Neural cell (in vitro differentiated cells): ENCODE measurements at regions not wholly inside any gene's neighbourhood (a gene's known extent, or its start where the extent isn't known, plus 50 kb on each side); places are given as distances from the start of the nearest gene placed in this dataset.
"Not testable (repeated sequence)": the region's sequence is repeated elsewhere in the genome, so short reads cannot be mapped to it uniquely, and the experiment has no call there.

Experiments used
- H2AFZ ChIP-seq: fragments of 200-600, 300-800 bp; sonication (generic), shearing (Covaris generic); 2 replicates; pipeline ENCODE4 v1.6.0; 2014; ENCODE audit warnings: low read depth, mild to moderate bottlenecking, antibody characterized with exemption, low read length, moderate library complexity
- H3F3A ChIP-seq: fragments of 200-600 bp; shearing (Covaris generic); 2 replicates; pipeline ENCODE4 v1.6.1; 2016; ENCODE audit warnings: mild to moderate bottlenecking, moderate library complexity, mixed read lengths, antibody characterized with exemption, low read length; ENCODE audit not compliant: insufficient read depth, poor library complexity, severe bottlenecking
- H3K27ac ChIP-seq: fragments of 200-600, 300-800 bp; sonication (generic), shearing (Covaris generic); 2 replicates; pipeline ENCODE4 v1.5.1; 2014; ENCODE audit warnings: mild to moderate bottlenecking, low read length, moderate library complexity
- H3K27me3 ChIP-seq: fragments of 300-800, 200-600 bp; sonication (generic), shearing (Covaris generic); 2 replicates; pipeline ENCODE4 v1.6.0; 2014; ENCODE audit warnings: mild to moderate bottlenecking, low read depth, low read length, moderate library complexity; ENCODE audit not compliant: insufficient read depth
- H3K36me3 ChIP-seq: fragments of 300-800, 200-600 bp; sonication (generic), shearing (Covaris generic); 2 replicates; pipeline ENCODE4 v1.5.1; 2014; ENCODE audit warnings: mild to moderate bottlenecking, antibody characterized with exemption, low read length, moderate library complexity; ENCODE audit not compliant: insufficient read depth
- H3K4me2 ChIP-seq: fragments of 300-800, 200-600 bp; sonication (generic), shearing (Covaris generic); 2 replicates; pipeline ENCODE4 v1.6.0; 2014; ENCODE audit warnings: mild to moderate bottlenecking, low read length
- H3K4me3 ChIP-seq: fragments of 300-800, 200-600 bp; sonication (generic), shearing (Covaris generic); 2 replicates; pipeline ENCODE4 v1.5.1; 2014; ENCODE audit warnings: mild to moderate bottlenecking, low read length, moderate library complexity
- H3K79me2 ChIP-seq: fragments of 200-600 bp; shearing (Covaris generic); replicated peaks from 2 replicates; pipeline ENCODE4 v1.6.0; 2014; ENCODE audit warnings: mild to moderate bottlenecking, low read length, moderate library complexity; ENCODE audit not compliant: insufficient read depth
- H3K9ac ChIP-seq: fragments of 300-800, 200-600 bp; sonication (generic), shearing (Covaris generic); 2 replicates; pipeline ENCODE4 v1.6.1; 2016; ENCODE audit warnings: mild to moderate bottlenecking, low read length, mixed read lengths
- H3K9me2 ChIP-seq: fragments of 200-600 bp; shearing (Covaris generic); 2 replicates; pipeline ENCODE4 v1.6.1; 2016; ENCODE audit warnings: mild to moderate bottlenecking, low read length, mixed read lengths; ENCODE audit not compliant: insufficient read depth
- H3K9me3 ChIP-seq: fragments of 200-600, 300-800 bp; sonication (generic), shearing (Covaris generic); 2 replicates; pipeline ENCODE4 v1.6.1; 2016; ENCODE audit warnings: mild to moderate bottlenecking, mixed run types, low read length, moderate library complexity, mixed read lengths
- H4K20me1 ChIP-seq: fragments of 200-600 bp; shearing (Covaris generic); 2 replicates; pipeline ENCODE4 v1.6.1; 2016; ENCODE audit warnings: mild to moderate bottlenecking, mixed run types; ENCODE audit not compliant: insufficient read depth
- EP300 ChIP-seq: fragments of 450-650 bp; conservative IDR thresholded peaks from 2 replicates; pipeline ENCODE4 v1.6.1; 2014; ENCODE audit warnings: antibody characterized with exemption, mild to moderate bottlenecking, moderate library complexity; ENCODE audit not compliant: poor library complexity, severe bottlenecking
- EZH2 ChIP-seq: fragments of 200-600, 300-800 bp; shearing (Covaris generic), sonication (generic); IDR thresholded peaks from 2 replicates; pipeline ENCODE4 v1.6.1; 2014; ENCODE audit warnings: antibody characterized with exemption, low read length, borderline replicate concordance, mild to moderate bottlenecking; ENCODE audit not compliant: insufficient read depth, poor library complexity, severe bottlenecking
- MXI1 ChIP-seq: fragments of 450-650 bp; conservative IDR thresholded peaks from 2 replicates; pipeline ENCODE4 v1.6.1; 2014; ENCODE audit warnings: antibody characterized with exemption, mild to moderate bottlenecking; ENCODE audit not compliant: poor library complexity, severe bottlenecking
- POLR2AphosphoS5 ChIP-seq: IDR thresholded peaks from 2 replicates; pipeline ENCODE4 v1.6.1; 2012
- RAD21 ChIP-seq: fragments of 450-650 bp; conservative IDR thresholded peaks from 2 replicates; pipeline ENCODE4 v1.6.1; 2014; ENCODE audit warnings: antibody characterized with exemption, mild to moderate bottlenecking, moderate library complexity
- SMC3 ChIP-seq: fragments of 450-650 bp; conservative IDR thresholded peaks from 2 replicates; pipeline ENCODE4 v1.6.1; 2014; ENCODE audit warnings: antibody characterized with exemption, mild to moderate bottlenecking, moderate library complexity; ENCODE audit not compliant: poor library complexity
- TAF1 ChIP-seq: IDR thresholded peaks from 2 replicates; pipeline ENCODE4 v1.6.1; 2012; ENCODE audit warnings: low read depth
- TF ChIP-seq, protein P1 (sequence below): IDR thresholded peaks from 2 replicates; pipeline ENCODE4 v1.6.1; 2012; ENCODE audit warnings: borderline replicate concordance
- TF ChIP-seq, protein P2 (sequence below): fragments of 450-650 bp; IDR thresholded peaks from 2 replicates; pipeline ENCODE4 v1.5.1; 2014; ENCODE audit warnings: antibody characterized with exemption, mild to moderate bottlenecking, moderate library complexity; ENCODE audit not compliant: poor library complexity, severe bottlenecking

DNA sequence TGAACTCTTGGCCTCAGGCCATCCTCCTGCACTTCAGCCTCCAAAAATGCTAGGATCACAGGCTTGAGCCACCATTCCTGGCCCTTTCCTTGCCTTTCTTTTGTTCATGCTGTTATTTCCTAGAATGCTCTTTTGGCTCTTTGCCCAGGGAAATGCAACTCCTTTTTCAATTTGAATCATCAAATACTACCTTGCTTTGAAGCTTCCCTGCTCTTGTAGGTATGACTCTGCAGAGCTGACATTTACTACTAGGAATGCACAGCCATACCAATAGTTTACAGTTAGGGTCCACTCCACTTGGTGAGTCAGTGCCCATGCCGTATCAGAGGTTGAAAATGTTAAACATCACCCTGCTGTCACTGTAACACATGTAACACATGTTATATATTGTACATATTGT lies 107.0 kb upstream of the CRY1 start:
- no peaks in the 10 kb centered on the region for H4K20me1 ChIP-seq
- H3K27ac ChIP-seq, result no peak overlapping the region
- TF ChIP-seq RAD21 (no peak), TAF1 (no peak), SMC3 (no peak), POLR2AphosphoS5 (no peak), EP300 (no peak), MXI1 (no peak), EZH2 (no peak)
- TF ChIP-seq, protein P1, sequence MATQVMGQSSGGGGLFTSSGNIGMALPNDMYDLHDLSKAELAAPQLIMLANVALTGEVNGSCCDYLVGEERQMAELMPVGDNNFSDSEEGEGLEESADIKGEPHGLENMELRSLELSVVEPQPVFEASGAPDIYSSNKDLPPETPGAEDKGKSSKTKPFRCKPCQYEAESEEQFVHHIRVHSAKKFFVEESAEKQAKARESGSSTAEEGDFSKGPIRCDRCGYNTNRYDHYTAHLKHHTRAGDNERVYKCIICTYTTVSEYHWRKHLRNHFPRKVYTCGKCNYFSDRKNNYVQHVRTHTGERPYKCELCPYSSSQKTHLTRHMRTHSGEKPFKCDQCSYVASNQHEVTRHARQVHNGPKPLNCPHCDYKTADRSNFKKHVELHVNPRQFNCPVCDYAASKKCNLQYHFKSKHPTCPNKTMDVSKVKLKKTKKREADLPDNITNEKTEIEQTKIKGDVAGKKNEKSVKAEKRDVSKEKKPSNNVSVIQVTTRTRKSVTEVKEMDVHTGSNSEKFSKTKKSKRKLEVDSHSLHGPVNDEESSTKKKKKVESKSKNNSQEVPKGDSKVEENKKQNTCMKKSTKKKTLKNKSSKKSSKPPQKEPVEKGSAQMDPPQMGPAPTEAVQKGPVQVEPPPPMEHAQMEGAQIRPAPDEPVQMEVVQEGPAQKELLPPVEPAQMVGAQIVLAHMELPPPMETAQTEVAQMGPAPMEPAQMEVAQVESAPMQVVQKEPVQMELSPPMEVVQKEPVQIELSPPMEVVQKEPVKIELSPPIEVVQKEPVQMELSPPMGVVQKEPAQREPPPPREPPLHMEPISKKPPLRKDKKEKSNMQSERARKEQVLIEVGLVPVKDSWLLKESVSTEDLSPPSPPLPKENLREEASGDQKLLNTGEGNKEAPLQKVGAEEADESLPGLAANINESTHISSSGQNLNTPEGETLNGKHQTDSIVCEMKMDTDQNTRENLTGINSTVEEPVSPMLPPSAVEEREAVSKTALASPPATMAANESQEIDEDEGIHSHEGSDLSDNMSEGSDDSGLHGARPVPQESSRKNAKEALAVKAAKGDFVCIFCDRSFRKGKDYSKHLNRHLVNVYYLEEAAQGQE, result no peak
- TF ChIP-seq, protein P2, sequence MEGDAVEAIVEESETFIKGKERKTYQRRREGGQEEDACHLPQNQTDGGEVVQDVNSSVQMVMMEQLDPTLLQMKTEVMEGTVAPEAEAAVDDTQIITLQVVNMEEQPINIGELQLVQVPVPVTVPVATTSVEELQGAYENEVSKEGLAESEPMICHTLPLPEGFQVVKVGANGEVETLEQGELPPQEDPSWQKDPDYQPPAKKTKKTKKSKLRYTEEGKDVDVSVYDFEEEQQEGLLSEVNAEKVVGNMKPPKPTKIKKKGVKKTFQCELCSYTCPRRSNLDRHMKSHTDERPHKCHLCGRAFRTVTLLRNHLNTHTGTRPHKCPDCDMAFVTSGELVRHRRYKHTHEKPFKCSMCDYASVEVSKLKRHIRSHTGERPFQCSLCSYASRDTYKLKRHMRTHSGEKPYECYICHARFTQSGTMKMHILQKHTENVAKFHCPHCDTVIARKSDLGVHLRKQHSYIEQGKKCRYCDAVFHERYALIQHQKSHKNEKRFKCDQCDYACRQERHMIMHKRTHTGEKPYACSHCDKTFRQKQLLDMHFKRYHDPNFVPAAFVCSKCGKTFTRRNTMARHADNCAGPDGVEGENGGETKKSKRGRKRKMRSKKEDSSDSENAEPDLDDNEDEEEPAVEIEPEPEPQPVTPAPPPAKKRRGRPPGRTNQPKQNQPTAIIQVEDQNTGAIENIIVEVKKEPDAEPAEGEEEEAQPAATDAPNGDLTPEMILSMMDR, result no peak
- no peak overlapping the region for H3K4me2 ChIP-seq
- H3F3A ChIP-seq, result no peaks in the 10 kb centered on the region
- no peaks in the 10 kb centered on the region for H3K9me3 ChIP-seq
- no peak overlapping the region for H2AFZ ChIP-seq
- no peak overlapping the region for H3K9ac ChIP-seq
- no peaks in the 10 kb centered on the region for H3K79me2 ChIP-seq
- H3K36me3 ChIP-seq, result no peaks in the 10 kb centered on the region
- no peak overlapping the region for H3K4me3 ChIP-seq
- H3K9me2 ChIP-seq, result no peaks in the 10 kb centered on the region
- no peaks in the 10 kb centered on the region for H3K27me3 ChIP-seq

DNA sequence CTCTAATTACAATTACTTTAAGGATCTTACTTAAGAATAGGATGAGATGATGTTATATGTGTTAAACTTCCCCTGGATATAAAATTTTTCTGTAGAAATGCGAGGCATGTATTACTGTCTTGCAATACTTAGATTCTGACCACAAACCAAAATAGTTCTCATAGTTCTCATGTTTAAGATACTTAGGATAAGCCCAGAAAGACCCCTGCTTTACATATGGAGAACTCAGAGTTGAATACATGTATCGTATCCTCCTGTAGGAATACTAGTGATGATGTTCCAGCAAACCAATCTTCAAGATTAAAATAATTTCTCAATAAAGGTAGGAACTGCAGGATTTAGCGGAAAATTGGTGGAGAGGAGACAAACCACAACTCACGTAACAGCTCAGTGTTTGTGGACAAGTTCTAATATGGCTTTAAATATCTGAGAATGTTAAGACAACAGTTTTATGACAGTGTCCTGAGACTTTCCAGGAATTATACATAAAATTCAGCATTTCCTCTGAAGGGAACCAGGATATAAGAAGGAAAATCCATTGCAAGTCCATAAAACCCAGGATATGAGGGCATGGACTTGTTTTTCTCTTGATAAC lies 114.7 kb upstream of the CRY1 start:
- H3K79me2 ChIP-seq, result no peaks in the 10 kb centered on the region
- H3K9me2 ChIP-seq, result no peaks in the 10 kb centered on the region
- TF ChIP-seq MXI1 (no peak), SMC3 (no peak), EP300 (no peak), POLR2AphosphoS5 (no peak), RAD21 (no peak), TAF1 (no peak), EZH2 (no peak)
- TF ChIP-seq, protein P2, result no peak
- TF ChIP-seq, protein P1, result no peak
- no peaks in the 10 kb centered on the region for H3K27me3 ChIP-seq
- H3K27ac ChIP-seq, result no peak overlapping the region
- H3K9me3 ChIP-seq, result no peaks in the 10 kb centered on the region
- no peak overlapping the region for H3K9ac ChIP-seq
- no peaks in the 10 kb centered on the region for H3K36me3 ChIP-seq
- no peaks in the 10 kb centered on the region for H4K20me1 ChIP-seq
- no peak overlapping the region for H3K4me2 ChIP-seq
- H3F3A ChIP-seq, result no peaks in the 10 kb centered on the region
- no peak overlapping the region for H3K4me3 ChIP-seq
- H2AFZ ChIP-seq, result no peak overlapping the region

DNA sequence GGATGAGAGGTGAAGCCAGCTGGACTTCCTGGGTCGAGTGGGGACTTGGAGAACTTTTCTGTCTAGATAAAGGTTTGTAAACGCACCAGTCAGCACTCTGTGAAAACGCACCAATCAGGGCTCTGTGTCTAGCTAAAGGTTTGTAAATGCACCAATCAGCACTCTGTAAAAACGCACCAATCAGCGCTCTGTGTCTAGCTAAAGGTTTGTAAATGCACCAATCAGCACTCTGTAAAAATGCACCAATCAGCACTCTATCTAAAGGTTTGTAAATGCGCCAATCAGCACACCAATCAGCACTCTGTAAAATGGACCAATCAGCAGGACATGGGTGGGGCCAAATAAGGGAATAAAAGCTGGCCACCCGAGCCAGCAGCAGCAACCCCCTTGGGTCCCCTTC lies 116.4 kb upstream of the CRY1 start:
- not testable (repeated sequence) for H3F3A ChIP-seq, H3K4me3 ChIP-seq, H3K27ac ChIP-seq, H3K9me3 ChIP-seq, H3K36me3 ChIP-seq, H2AFZ ChIP-seq, H3K9ac ChIP-seq, H3K9me2 ChIP-seq, H3K79me2 ChIP-seq, H3K27me3 ChIP-seq, H4K20me1 ChIP-seq, H3K4me2 ChIP-seq
